ENCODE measurements at regions not wholly inside any gene's neighbourhood (a gene's known extent, or its start where the extent isn't known, plus 50 kb on each side); places are given as distances from the start of the nearest gene placed in this dataset.

- no peak overlapping the region for H3K4me3 ChIP-seq (ENCODE audit: low read depth, poor library complexity, severe bottlenecking)
- intact Hi-C loops (cut with DNase I; ENCODE audit: low total_unique reads), result no loop called here
- no peak for DNase-seq (ENCODE audit: low spot score in 2 of 2)
- TF ChIP-seq POLR2A (IDR thresholded peaks at IDR 0.05) (no peak), CTCF (IDR thresholded peaks at IDR 0.05) (no peak)
- 51 to 63% methylated on average over 4 of the region's 4 CpGs for WGBS, 2 donors
Measured at GRCh38 chr9:88892724-88893123, 98.5 kb upstream of the S1PR3 start.

- no peak overlapping the region for H3K4me3 ChIP-seq (ENCODE audit: low read depth, poor library complexity, severe bottlenecking)
- no peak for DNase-seq (ENCODE audit: low spot score in 2 of 2)
- TF ChIP-seq POLR2A (IDR thresholded peaks at IDR 0.05) (no peak), CTCF (IDR thresholded peaks at IDR 0.05) (no peak)
- intact Hi-C loops (cut with DNase I; ENCODE audit: low total_unique reads), result no loop called here
Measured at GRCh38 chr9:88897081-88897480, 94.2 kb upstream of the S1PR3 start.

GRCh38 chr9:88898039-88898720, 93.1 kb upstream of the S1PR3 start:
- intact Hi-C loops (cut with DNase I; ENCODE audit: low total_unique reads), result no loop called here
- 47 to 51% methylated on average over 5 of the region's 5 CpGs for WGBS, 2 donors
- no peak for DNase-seq (ENCODE audit: low spot score in 2 of 2)
- TF ChIP-seq CTCF (IDR thresholded peaks at IDR 0.05), result no peak
- TF ChIP-seq POLR2A (IDR thresholded peaks at IDR 0.05), result no peak
- no peak overlapping the region for H3K4me3 ChIP-seq (ENCODE audit: low read depth, poor library complexity, severe bottlenecking)

GRCh38 chr9:88905506-88905905, 85.8 kb upstream of the S1PR3 start:
- DNase-seq (ENCODE audit: low spot score in 2 of 2), result no peak
- no peak overlapping the region for H3K4me3 ChIP-seq (ENCODE audit: low read depth, poor library complexity, severe bottlenecking)
- WGBS, 2 donors, result 77 to 82% methylated on average over 2 of the region's 2 CpGs
- no peak for TF ChIP-seq CTCF (IDR thresholded peaks at IDR 0.05)
- TF ChIP-seq POLR2A (IDR thresholded peaks at IDR 0.05), result no peak
- intact Hi-C loops (cut with DNase I; ENCODE audit: low total_unique reads), result no loop called here

GRCh38 chr9:88915916-88916315, 75.4 kb upstream of the S1PR3 start:
- intact Hi-C loops (cut with DNase I; ENCODE audit: low total_unique reads), result no loop called here
- no peak for DNase-seq (ENCODE audit: low spot score in 2 of 2)
- TF ChIP-seq CTCF (IDR thresholded peaks at IDR 0.05), result no peak
- no peak for TF ChIP-seq POLR2A (IDR thresholded peaks at IDR 0.05)
- WGBS, 2 donors, result 54 to 63% methylated on average over 2 of the region's 2 CpGs
- H3K4me3 ChIP-seq (ENCODE audit: low read depth, poor library complexity, severe bottlenecking), result no peak overlapping the region

- DNase-seq (ENCODE audit: low spot score in 2 of 2), result no peak
- no peak overlapping the region for H3K4me3 ChIP-seq (ENCODE audit: low read depth, poor library complexity, severe bottlenecking)
- intact Hi-C loops (cut with DNase I; ENCODE audit: low total_unique reads), result no loop called here
- TF ChIP-seq POLR2A (IDR thresholded peaks at IDR 0.05) (no peak), CTCF (IDR thresholded peaks at IDR 0.05) (no peak)
- 0 to 40% methylated on average over 1 of the region's 1 CpG for WGBS, 2 donors
Measured at GRCh38 chr9:88916894-88917293, 74.4 kb upstream of the S1PR3 start.

Data from lower leg skin (tissue), 4 donors.